Stomach (tissue), 8 donors: ENCODE measurements at regions not wholly inside any gene's neighbourhood (a gene's known extent, or its start where the extent isn't known, plus 50 kb on each side); places are given as distances from the start of the nearest gene placed in this dataset.

Source experiments
- DNase-seq, 2 donors: peaks; one replicate each; pipeline versions ENCODE4 v3.0.0 to v3.0.0-alpha.2; 2013 to 2019
- H3K27ac ChIP-seq, 5 donors: fragments of 200-600 bp in 4 of 5; sonication (generic) in 4 of 5; one replicate each; pipeline ENCODE4 v1.5.1; 2013 to 2019; ENCODE audit warnings: mild to moderate bottlenecking in 1 of 5, moderate library complexity in 1 of 5
- H3K27me3 ChIP-seq, 3 donors: fragments of 200-600 bp; sonication (generic); one replicate each; pipeline ENCODE4 v1.5.1; 2017 to 2019; ENCODE audit warnings: mixed run types in 1 of 3
- H3K36me3 ChIP-seq, 4 donors: fragments of 200-600 bp; sonication (generic); 1 replicate in 3 of 4; 2 replicates in 1 of 4; pipeline ENCODE4 v1.5.1; 2016 to 2019
- H3K4me1 ChIP-seq, 4 donors: fragments of 200-600 bp; sonication (generic); one replicate each; pipeline ENCODE4 v1.5.1; 2016 to 2019
- H3K4me3 ChIP-seq, 4 donors: fragments of 200-600 bp; sonication (generic) in 3 of 4; one replicate each; pipeline ENCODE4 v1.5.1; 2016 to 2019; ENCODE audit warnings: mild to moderate bottlenecking in 1 of 4
- H3K9me3 ChIP-seq, 4 donors: fragments of 200-600 bp; sonication (generic); one replicate each; pipeline ENCODE4 v1.5.1; 2016 to 2019
- EP300 ChIP-seq: sonication (generic); formaldehyde crosslinking; IDR thresholded peaks from one replicate; pipeline ENCODE4 v1.6.1; 2017; ENCODE audit warnings: antibody characterized with exemption
- POLR2A ChIP-seq, 4 donors: fragments of 450-650 bp; IDR thresholded peaks; one replicate each; pipeline ENCODE4 v1.6.1; 2016; ENCODE audit warnings: antibody characterized with exemption in 4 of 4, control low read depth in 2 of 4, mild to moderate bottlenecking in 1 of 4, moderate library complexity in 1 of 4
- POLR2AphosphoS5 ChIP-seq, 3 donors: sonication (generic); formaldehyde crosslinking; IDR thresholded peaks; one replicate each; pipeline ENCODE4 v1.6.1; 2016; ENCODE audit warnings: antibody characterized with exemption in 3 of 3
- WGBS, 5 donors: extraction: QIAGEN DNeasy Blood & Tissue Kit in 3 of 5; methylation state at CpG; one replicate each; pipeline versions ENCODE4 v1.1.5 to v1.1.7; 2013 to 2018; 5-methylcytosine and 5-hydroxymethylcytosine counted together
- intact Hi-C: fragments of 100-400 bp; cut with DNase I; formaldehyde crosslinking; loops from one replicate; pipeline ENCODE4 v1.15.1; 2023; ENCODE audit warnings: low total_unique reads
- TF ChIP-seq, protein P1 (sequence below), 7 experiments: fragments of 450-650 bp in 4 of 7; fragments of 200-600 bp in 3 of 7; sonication (generic) in 3 of 7; IDR thresholded peaks; one replicate each; pipeline ENCODE4 v1.5.1; 2016 to 2019; ENCODE audit warnings: antibody characterized with exemption in 7 of 7, control low read depth in 2 of 7, mild to moderate bottlenecking in 1 of 7
- donor health status: healthy with polysubstance abuse.
- donor health status: Bipolar disorder and iron deficiency.
- donor health status: healthy.

DNA sequence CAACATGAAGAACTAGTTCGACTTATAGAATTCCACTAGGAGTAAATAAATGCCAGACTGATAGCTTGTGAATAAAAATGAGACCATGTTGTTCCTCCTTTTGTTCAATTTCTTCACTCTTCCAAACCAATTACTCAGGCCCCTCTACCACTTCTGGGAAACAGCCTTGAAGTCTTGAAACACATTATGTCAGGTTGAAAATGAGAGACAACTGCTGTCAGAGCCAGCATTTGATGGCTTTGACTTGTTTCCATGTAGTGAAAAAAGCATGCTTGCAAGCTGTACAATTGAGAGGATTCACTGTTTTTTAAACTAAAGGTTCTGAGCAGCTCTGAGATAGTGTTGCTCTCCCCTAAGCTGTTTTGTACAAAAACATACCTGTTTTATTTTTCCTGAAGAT lies 337.1 kb upstream of the SGCD start:
- TF ChIP-seq POLR2A (IDR thresholded peaks at IDR 0.05) (no peak), EP300 (no peak)
- TF ChIP-seq, protein P1, sequence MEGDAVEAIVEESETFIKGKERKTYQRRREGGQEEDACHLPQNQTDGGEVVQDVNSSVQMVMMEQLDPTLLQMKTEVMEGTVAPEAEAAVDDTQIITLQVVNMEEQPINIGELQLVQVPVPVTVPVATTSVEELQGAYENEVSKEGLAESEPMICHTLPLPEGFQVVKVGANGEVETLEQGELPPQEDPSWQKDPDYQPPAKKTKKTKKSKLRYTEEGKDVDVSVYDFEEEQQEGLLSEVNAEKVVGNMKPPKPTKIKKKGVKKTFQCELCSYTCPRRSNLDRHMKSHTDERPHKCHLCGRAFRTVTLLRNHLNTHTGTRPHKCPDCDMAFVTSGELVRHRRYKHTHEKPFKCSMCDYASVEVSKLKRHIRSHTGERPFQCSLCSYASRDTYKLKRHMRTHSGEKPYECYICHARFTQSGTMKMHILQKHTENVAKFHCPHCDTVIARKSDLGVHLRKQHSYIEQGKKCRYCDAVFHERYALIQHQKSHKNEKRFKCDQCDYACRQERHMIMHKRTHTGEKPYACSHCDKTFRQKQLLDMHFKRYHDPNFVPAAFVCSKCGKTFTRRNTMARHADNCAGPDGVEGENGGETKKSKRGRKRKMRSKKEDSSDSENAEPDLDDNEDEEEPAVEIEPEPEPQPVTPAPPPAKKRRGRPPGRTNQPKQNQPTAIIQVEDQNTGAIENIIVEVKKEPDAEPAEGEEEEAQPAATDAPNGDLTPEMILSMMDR (IDR thresholded peaks at IDR 0.05) = no peak
- H3K4me3 ChIP-seq = no peak overlapping the region
- 50 to 83% (median 75%) methylated on average over 1 of the region's 1 CpG for WGBS, 5 donors
- DNase-seq = no peak
- no peaks in the 10 kb centered on the region for H3K27me3 ChIP-seq
- intact Hi-C loops = no loop called here
- no peaks in the 10 kb centered on the region for H3K36me3 ChIP-seq
- no peaks in the 10 kb centered on the region for H3K4me1 ChIP-seq
- H3K9me3 ChIP-seq = no peaks in the 10 kb centered on the region
- no peak overlapping the region for H3K27ac ChIP-seq

DNA sequence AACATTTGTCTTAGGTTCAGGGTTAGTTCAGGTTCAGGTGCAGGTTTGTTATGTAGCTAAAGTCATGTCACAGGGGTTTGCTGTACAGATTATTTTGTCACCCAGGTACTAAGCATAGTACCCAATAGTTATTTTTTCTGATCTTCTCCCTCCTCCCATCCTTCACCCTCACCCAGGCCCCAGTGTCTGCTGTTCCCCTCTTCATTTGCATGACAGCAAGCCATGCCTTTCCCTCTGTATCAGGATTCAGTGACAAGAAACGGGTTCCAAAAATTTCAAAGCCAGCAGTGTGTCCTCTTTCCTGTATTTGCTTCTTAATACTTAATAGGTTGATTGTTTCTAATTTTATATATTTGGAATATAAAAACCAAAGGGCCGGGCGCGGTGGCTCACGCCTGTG lies 330.8 kb upstream of the SGCD start:
- no peaks in the 10 kb centered on the region for H3K27me3 ChIP-seq
- DNase-seq = no peak
- intact Hi-C loops = no loop called here
- no peak overlapping the region for H3K4me3 ChIP-seq
- no peak overlapping the region for H3K27ac ChIP-seq
- no peak for TF ChIP-seq POLR2A (IDR thresholded peaks at IDR 0.05)
- TF ChIP-seq EP300 = no peak
- no peak for TF ChIP-seq POLR2AphosphoS5 (IDR thresholded peaks at IDR 0.05)
- TF ChIP-seq, protein P1 (IDR thresholded peaks at IDR 0.05) = no peak
- WGBS, 5 donors = 82 to 91% (median 83%) methylated on average over 5 of the region's 5 CpGs
- no peaks in the 10 kb centered on the region for H3K9me3 ChIP-seq
- H3K4me1 ChIP-seq = no peaks in the 10 kb centered on the region
- no peaks in the 10 kb centered on the region for H3K36me3 ChIP-seq

DNA sequence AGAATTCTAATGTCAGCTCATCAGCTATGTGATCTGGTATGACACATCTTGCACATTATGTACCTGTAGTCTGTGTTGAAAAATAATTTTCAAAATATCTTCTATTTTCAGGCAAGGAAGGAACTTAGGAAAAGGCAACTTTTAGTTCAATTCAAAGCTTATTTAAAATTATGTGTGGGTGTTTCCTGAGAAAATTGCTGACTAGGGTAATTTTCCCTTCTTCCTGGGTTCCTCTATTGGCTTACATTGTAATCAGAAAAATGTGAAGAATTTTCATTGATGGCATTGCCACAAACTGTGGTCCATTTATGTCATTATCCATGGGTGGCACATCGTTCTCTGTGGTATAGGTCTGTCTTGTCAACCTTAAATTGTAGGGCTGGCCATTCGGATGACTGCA lies 328.7 kb upstream of the SGCD start:
- Histone ChIP-seq H3K4me1 (no peaks in the 10 kb centered on the region), H3K9me3 (no peaks in the 10 kb centered on the region), H3K27ac (no peak overlapping the region), H3K27me3 (no peaks in the 10 kb centered on the region), H3K36me3 (no peaks in the 10 kb centered on the region), H3K4me3 (no peak overlapping the region)
- 72 to 86% (median 83%) methylated on average over 2 of the region's 2 CpGs for WGBS, 5 donors
- no peak for DNase-seq
- no peak for TF ChIP-seq EP300
- TF ChIP-seq, protein P1 (IDR thresholded peaks at IDR 0.05) = no peak
- no peak for TF ChIP-seq POLR2AphosphoS5 (IDR thresholded peaks at IDR 0.05)
- no peak for TF ChIP-seq POLR2A (IDR thresholded peaks at IDR 0.05)
- intact Hi-C loops = no loop called here

DNA sequence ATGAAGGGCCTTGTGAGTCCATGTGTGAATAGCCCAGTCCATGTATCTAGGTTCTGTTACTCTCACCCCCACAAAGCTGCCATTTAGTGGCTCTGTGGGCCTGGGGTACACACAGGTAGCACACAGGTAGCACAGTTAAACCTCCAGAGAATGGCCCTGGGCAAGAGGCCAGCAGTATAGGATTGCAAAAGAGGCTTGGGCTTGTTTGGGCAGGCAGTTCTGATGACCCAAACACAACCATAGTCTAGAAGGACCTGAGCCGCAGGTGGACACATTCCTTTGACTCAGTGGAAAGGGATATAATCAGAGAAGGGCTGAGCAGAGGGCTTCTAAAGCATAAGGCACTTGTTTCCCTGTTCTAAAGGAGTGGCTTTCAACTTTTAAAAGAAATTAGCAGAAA lies 326.8 kb upstream of the SGCD start:
- Histone ChIP-seq H3K36me3 (no peaks in the 10 kb centered on the region), H3K4me1 (no peaks in the 10 kb centered on the region), H3K9me3 (no peaks in the 10 kb centered on the region), H3K27me3 (no peaks in the 10 kb centered on the region), H3K27ac (no peak overlapping the region), H3K4me3 (no peak overlapping the region)
- DNase-seq = no peak
- intact Hi-C loops = no loop called here
- 75 to 95% (median 86%) methylated on average over 1 of the region's 1 CpG for WGBS, 5 donors
- TF ChIP-seq POLR2A (IDR thresholded peaks at IDR 0.05) (no peak), POLR2AphosphoS5 (IDR thresholded peaks at IDR 0.05) (no peak), EP300 (no peak)
- TF ChIP-seq, protein P1 (IDR thresholded peaks at IDR 0.05) = no peak
